ENCODE measurements at regions not wholly inside any gene's neighbourhood (a gene's known extent, or its start where the extent isn't known, plus 50 kb on each side); places are given as distances from the start of the nearest gene placed in this dataset.

DNA sequence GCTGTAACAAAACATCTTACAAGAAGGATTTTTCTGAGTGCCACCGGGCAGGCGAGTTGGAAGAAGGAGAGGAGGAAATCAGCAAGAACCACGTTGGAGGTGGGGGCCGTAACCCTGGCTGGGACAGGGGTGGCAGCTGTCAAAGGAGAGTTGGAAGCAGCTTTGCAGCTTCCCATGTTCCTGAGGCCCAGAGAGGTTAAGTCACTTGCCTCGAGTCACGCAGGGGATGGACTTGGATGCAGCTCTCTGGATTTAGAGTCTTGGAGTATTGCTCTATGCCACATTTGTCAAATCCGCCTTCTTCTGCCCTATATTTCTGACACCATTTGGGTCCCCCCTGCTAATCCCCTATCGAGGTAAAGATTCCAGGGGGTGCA is 83.0 kb upstream of the CIBAR2 start:
- peaks cover 0 to 8% (median 0%) of the 10 kb centered on the region in 9 donors for H3K9me3 Mint-ChIP-seq
- no peak overlapping the region for H3K27ac Mint-ChIP-seq
- no peak overlapping the region for H3K4me3 Mint-ChIP-seq
- DNase-seq: no peak
- peaks cover 0 to under 1% (median 0%) of the 10 kb centered on the region in 3 donors for H3K36me3 Mint-ChIP-seq
- no peak for ATAC-seq
- peaks cover 0 to 4% (median 1%) of the 10 kb centered on the region in 5 donors for H3K27me3 Mint-ChIP-seq
- no peaks in the 10 kb centered on the region for H3K4me1 Mint-ChIP-seq
- POLR2A ChIA-PET: no interaction called here

DNA sequence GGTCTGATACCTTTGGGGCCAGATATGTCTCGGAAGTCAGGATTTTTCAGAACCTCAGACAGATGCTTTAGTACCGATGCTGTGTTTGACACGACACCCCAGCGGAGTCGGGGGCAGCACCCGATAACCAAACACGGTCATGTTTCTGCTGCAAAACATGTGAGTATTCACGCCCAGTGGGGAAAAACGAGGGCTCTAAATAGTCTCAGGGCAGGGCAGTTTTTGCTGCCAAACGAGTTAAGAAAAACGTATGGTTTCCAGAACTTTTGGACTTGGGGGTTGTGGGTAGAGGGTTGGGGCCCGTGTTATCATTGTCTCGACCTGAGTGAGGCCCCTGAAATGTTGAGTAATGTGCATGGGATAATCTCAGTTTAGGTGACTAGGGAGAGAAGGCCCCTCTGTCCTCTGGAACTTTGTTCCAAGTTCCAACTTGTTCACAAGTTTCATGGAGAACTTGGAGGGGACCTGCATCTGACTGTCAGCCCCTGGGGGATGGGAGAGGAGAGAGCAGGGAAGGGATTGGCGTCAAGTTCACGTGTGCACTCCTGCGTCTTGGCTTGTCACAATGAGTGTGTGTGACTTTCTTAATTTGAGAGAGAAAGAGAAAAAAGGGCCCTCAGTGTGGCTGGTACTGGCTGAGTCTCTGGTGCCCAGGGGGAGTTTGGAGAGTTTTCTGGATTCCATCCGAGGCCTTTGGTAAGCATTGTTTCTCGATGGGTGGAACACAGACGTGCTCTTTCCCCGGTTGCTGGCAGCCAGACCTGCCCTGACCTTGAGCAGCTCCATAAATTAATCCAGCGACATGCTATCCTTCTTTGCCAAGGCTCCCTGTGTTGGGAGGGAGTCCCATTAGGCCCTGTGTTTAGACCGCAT is 83.9 kb upstream of the CIBAR2 start:
- no peak overlapping the region for H3K27ac Mint-ChIP-seq
- no peak for DNase-seq
- no peak overlapping the region for H3K4me3 Mint-ChIP-seq
- H3K9me3 Mint-ChIP-seq: peaks cover 0 to 8% (median 0%) of the 10 kb centered on the region in 9 donors
- H3K27me3 Mint-ChIP-seq: peaks cover 0 to 4% (median 1%) of the 10 kb centered on the region in 5 donors
- POLR2A ChIA-PET: no interaction called here
- H3K4me1 Mint-ChIP-seq: no peaks in the 10 kb centered on the region
- no peaks in the 10 kb centered on the region for H3K36me3 Mint-ChIP-seq
- ATAC-seq: no peak

DNA sequence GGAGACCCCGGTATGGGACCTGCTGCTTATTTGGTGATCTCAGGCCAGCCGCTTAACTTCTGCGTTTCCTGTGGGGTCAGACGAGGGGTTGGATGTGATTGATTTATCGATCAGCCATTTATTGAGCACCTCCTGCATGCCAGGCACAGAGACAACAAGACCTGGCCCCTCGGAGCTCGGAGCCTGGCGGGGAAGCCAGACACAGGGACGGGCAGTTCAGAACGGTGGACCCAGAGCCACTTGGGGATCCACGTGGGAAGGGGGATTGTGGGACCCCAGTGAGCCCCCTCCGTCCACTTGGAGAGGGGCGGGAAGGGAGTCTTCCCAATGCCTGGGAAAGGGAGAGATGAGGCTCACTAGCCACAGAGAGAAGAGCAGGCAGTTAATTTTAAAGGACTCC is 84.7 kb upstream of the CIBAR2 start:
- peaks cover 0 to under 1% (median 0%) of the 10 kb centered on the region in 9 donors for H3K9me3 Mint-ChIP-seq
- H3K4me1 Mint-ChIP-seq: no peaks in the 10 kb centered on the region
- ATAC-seq (no peak), DNase-seq (no peak)
- H3K27me3 Mint-ChIP-seq: peaks cover 0 to 4% (median 1%) of the 10 kb centered on the region in 5 donors
- H3K27ac Mint-ChIP-seq: no peak overlapping the region
- no peak overlapping the region for H3K4me3 Mint-ChIP-seq
- POLR2A ChIA-PET: no interaction called here
- H3K36me3 Mint-ChIP-seq: no peaks in the 10 kb centered on the region

DNA sequence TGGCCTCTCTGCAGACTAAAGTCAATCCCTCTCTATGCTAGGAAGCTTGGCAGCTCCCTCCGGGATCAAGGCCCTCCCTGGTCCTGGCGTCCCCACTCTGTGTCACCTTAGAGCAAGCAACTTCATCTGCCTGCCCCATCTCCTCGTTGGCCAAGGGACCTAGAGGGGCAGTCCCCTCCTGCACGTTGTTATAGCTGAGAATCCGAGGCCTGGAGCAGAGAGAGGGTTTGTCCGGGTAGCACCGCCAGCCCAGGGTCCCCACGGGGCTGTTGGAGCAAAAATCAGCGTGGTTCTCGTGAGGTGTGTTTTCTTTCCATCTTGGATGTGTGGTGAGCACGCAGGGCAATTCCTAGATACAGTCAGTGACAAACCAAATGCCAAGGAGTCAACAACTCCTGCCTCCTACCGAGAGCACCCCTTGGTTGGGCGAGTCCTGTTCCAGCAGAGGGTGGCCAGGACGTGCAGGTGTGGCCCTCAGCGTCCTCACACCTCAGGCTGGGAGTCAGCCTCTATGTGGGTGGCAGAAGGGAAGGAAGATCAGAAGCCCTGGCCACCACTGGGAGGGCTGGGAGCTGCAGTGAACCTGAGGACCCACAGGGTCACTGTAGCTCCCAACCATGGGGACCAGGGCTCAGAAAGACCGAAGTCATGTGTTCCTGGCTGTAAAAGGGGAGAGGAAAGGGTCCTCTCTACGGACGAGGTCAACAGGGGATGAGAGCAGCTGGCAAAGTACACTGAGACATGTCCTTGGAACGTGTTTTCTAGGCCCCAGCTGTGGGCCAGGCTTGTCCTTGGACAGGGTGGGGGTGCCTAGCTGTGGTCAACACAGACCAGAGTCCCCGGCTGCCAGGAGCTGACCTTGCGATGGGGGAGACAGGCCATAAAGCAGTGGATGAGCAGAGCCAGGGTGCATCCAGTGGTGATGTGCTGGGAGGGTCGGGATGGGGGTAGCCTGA is 85.6 kb upstream of the CIBAR2 start:
- Mint-ChIP-seq H3K27me3 (peaks cover 0 to 4% (median 1%) of the 10 kb centered on the region in 5 donors), H3K9me3 (no peaks in the 10 kb centered on the region), H3K27ac (peak overlapping the region in 1 of 10 donors; percentile 48), H3K4me1 (no peaks in the 10 kb centered on the region), H3K36me3 (no peaks in the 10 kb centered on the region), H3K4me3 (no peak overlapping the region)
- ATAC-seq: no peak
- no peak for DNase-seq
- POLR2A ChIA-PET: interaction anchor here (0.6 kb wide), 1 partner anchor 231 kb away, joined by 3 read pairs; no protein-coding TSS in a partner anchor

DNA sequence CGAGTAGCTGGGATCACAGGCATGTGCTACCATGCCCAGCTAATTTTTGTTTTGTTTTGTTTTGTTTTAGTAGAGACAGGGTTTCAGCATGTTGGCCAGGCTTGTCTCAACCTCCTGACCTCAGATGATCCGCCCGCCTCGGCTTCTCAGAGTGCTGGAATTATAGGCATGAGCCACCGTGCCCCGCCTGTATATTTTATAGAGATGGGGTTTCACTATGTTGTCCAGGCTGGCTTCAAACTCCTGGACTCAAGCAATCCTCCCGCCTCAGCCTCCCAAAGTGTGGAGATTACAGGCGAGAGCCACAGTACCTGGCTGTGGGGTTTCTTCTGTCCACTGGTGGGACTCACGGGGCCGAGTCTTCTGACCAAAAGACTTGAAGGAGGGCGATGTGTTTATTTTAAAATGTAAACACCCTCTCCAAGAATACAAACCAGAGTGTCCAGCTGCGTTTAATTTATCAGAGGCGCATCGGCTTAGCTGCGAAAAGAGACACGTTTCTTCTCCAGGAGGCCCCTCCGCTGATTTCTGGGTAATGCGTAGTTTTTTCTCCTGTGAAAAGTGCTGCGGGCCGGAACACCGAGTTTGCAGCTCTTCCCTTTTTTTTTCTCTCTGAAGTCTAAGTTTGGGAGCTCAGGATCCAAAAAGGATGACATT is 86.9 kb upstream of the CIBAR2 start:
- POLR2A ChIA-PET: no interaction called here
- Mint-ChIP-seq H3K4me1 (no peaks in the 10 kb centered on the region), H3K27ac (no peak overlapping the region), H3K4me3 (no peak overlapping the region), H3K36me3 (no peaks in the 10 kb centered on the region), H3K27me3 (peaks cover 0 to 4% (median 1%) of the 10 kb centered on the region in 5 donors), H3K9me3 (no peaks in the 10 kb centered on the region)
- DNase-seq (no peak), ATAC-seq (no peak)

DNA sequence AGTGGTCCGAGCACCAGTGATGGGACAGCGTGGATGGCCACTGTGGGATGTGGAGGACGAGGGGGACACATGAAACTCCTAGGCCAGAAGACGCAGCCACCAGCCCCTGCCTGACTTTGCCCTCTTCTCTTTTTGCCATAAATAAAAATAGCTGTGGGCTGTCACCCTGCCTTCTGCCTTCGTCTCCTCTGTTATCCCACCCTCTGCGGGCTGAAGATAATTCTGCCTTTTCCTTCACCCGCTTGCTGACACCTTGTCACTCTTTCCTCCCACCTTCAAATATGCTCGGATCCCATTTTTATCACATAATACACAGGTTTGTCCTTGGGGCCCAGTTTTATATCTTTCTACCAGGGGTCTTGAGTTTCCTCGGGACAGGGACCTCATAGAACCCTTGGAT is 87.6 kb upstream of the CIBAR2 start:
- Mint-ChIP-seq H3K9me3 (no peaks in the 10 kb centered on the region), H3K4me1 (no peaks in the 10 kb centered on the region), H3K36me3 (no peaks in the 10 kb centered on the region)

DNA sequence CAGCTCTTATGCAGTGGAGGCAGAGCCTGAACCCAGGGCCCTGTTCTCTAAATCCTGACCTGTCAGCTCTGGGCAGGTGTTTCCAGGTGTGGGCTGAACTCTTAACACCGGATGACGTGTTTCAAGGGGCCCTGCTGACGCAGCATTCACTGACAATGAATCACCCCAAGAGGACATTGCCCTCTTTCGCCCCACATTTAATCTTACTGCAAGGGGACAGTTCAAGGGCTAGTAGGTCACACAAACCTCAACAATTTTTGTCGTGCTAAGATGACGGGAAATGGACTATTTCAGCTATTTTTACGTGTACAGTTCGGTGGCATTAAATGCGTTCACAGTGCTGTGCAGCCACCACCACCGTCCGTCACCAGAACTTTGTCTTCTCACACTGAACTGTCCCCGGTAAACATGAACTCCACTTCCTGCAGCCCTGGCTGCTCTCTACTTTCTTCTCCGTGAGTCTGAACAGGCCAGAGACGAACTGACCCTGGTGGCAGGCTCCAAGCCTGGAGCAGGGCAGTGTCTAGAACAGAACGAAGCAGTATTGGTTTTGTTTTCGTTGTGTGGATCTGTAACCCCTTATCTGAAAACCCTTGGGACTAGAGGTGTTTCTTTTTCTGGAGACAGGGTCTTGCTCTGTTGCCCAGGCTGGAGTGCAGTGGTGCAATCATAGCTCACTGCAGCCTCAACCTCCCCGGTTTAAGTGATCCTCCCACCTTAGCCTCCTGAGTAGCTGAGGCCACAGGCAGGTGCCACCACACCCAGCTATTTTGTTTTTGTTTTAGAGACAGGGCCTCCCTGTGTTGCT is 88.4 kb upstream of the CIBAR2 start:
- no peaks in the 10 kb centered on the region for H3K4me1 Mint-ChIP-seq
- peaks cover under 1 to 5% (median 4%) of the 10 kb centered on the region in 5 donors for H3K27me3 Mint-ChIP-seq
- H3K9me3 Mint-ChIP-seq: no peaks in the 10 kb centered on the region
- POLR2A ChIA-PET: no interaction called here
- H3K27ac Mint-ChIP-seq: no peak overlapping the region
- H3K36me3 Mint-ChIP-seq: no peaks in the 10 kb centered on the region
- DNase-seq (no peak), ATAC-seq (no peak)
- H3K4me3 Mint-ChIP-seq: no peak overlapping the region

More for the DNA sequence above, 87.6 kb upstream of the CIBAR2 start:
- H3K27ac Mint-ChIP-seq: peak overlapping the region in 1 of 10 donors; percentile 52
- ATAC-seq: no peak
- POLR2A ChIA-PET: no interaction called here
- H3K27me3 Mint-ChIP-seq: peaks cover 0 to 4% (median 1%) of the 10 kb centered on the region in 5 donors
- DNase-seq: no peak
- no peak overlapping the region for H3K4me3 Mint-ChIP-seq

DNA sequence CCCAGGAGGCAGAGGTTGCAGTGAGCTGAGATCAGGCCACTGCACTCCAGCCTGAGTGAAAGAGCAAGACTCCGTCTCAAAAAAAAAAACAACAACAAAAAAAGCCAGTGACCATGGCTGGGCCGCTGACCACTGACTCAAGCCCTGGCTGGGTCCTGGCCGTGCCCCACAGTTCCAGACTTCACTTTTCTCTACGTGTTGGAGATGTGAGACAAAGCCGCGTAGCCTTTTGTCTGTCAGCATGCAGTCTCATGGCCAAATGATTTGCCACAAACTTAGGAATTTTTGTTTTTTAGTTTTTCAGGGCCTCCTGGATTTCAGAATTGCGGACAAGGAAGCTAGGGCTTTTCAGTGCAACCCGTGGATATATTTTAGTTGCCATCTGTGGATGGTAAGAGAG is 89.3 kb upstream of the CIBAR2 start:
- peaks cover 2 to 9% (median 7%) of the 10 kb centered on the region in 5 donors for H3K27me3 Mint-ChIP-seq
- ATAC-seq: no peak
- no peaks in the 10 kb centered on the region for H3K4me1 Mint-ChIP-seq
- H3K9me3 Mint-ChIP-seq: peaks cover 0 to 2% (median 0%) of the 10 kb centered on the region in 9 donors
- H3K27ac Mint-ChIP-seq: peak overlapping the region in 1 of 10 donors; percentile 40
- no peak for DNase-seq
- POLR2A ChIA-PET: no interaction called here
- H3K36me3 Mint-ChIP-seq: no peaks in the 10 kb centered on the region
- no peak overlapping the region for H3K4me3 Mint-ChIP-seq

DNA sequence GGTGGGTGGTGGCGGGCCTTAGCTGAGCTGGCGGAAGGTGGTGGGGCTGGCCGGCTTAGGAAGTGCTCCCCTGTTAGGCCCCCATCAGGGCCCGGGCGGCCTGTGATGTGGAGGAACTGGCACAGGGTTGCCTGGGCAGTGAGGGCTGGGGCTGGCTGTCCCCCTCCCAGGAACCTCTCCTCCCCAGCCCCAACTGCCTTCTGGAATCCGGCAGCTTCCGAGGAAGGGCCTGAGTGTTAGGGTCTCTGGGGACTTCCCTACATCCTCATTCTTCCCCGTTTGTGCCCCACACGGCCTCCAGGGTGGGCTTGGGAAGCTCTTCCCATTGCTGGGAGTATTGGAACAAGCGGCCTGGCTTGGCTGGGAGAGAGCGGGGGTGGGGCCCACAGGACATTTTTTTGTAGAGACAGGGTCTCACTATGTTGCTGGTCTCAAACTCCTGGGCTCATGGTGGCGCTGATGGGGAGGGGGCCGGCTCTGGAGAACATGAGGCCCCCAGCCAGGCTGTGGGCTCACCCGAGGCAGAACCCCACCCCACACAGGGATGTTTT is 89.9 kb upstream of the CIBAR2 start:
- Mint-ChIP-seq H3K27me3 (peaks cover 2 to 9% (median 7%) of the 10 kb centered on the region in 5 donors), H3K36me3 (no peaks in the 10 kb centered on the region), H3K4me1 (no peaks in the 10 kb centered on the region), H3K4me3 (no peak overlapping the region), H3K9me3 (peaks cover 0 to 2% (median 0%) of the 10 kb centered on the region in 9 donors), H3K27ac (peak overlapping the region in 1 of 10 donors; percentile 40)
- DNase-seq: no peak
- ATAC-seq: no peak
- POLR2A ChIA-PET: no interaction called here

DNA sequence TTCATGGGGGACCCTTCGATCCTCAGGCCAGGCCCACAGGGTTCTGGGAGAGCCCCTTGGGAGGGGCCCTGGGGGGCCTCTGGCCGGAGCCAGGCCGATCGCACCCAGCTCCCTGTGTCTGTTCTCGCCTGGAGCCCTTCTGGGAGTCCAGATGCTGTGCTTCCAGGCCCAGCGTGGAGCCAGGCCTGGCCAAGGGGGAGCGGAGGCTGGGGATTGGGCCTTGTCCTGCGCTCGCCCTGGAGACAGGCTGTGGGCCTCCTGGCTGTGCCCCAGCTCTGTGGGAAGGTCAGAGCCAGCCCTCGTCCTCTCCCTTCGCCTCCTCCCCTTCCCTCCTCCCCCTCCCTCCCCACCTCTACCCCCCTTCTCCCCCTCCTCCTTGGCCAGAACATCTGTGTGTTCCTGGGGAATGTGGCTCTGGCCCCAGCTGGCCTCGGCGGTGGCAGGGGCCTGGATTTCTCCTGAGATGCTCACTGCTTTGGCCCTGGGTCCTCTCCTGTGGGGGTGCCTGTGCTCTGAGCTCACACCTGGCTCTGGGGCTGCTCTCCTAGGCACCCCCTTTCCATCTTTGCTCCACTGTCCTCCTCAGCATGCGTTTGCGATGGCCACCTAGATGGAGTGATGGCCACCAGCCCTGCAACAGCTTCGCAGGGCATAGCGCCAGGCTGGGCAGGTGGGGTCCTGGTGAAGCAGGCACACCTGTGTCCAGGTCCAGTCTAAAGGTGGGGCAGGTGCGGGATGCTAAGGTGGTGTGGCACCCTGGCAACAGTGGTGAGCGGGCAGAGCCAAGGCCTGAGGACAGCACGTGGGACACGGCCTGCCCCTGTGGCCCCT is 90.6 kb upstream of the CIBAR2 start:
- peaks cover 2 to 9% (median 6%) of the 10 kb centered on the region in 5 donors for H3K27me3 Mint-ChIP-seq
- no peaks in the 10 kb centered on the region for H3K4me1 Mint-ChIP-seq
- ATAC-seq: no peak
- no peak for DNase-seq
- no peaks in the 10 kb centered on the region for H3K36me3 Mint-ChIP-seq
- H3K27ac Mint-ChIP-seq: no peak overlapping the region
- POLR2A ChIA-PET: no interaction called here
- peaks cover 0 to 2% (median 0%) of the 10 kb centered on the region in 9 donors for H3K9me3 Mint-ChIP-seq
- no peak overlapping the region for H3K4me3 Mint-ChIP-seq

DNA sequence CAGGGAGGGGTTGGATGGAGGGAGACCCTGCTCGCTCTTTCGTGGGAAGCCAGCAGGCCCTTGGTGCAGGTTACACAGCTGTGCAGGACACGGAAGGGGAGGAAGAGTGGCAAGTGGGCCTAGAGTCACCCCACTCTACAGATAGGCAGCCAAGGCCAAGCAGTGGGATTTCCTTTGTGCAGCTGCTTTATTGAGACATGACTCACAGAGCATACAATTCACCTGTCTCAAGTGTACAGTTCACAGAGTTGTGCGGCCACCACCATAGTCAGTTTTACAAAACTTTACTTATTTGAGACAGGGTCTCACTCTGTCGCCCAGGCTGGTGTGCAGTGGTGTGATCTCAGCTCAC is 91.2 kb upstream of the CIBAR2 start:
- no peak for ATAC-seq
- H3K4me3 Mint-ChIP-seq: no peak overlapping the region
- H3K27ac Mint-ChIP-seq: no peak overlapping the region
- no peak for DNase-seq
- no peaks in the 10 kb centered on the region for H3K4me1 Mint-ChIP-seq
- no peaks in the 10 kb centered on the region for H3K36me3 Mint-ChIP-seq
- peaks cover 2 to 9% (median 3%) of the 10 kb centered on the region in 5 donors for H3K27me3 Mint-ChIP-seq
- POLR2A ChIA-PET: no interaction called here
- H3K9me3 Mint-ChIP-seq: peaks cover 0 to 4% (median 0%) of the 10 kb centered on the region in 9 donors
